ENCODE measurements at regions not wholly inside any gene's neighbourhood (a gene's known extent, or its start where the extent isn't known, plus 50 kb on each side); places are given as distances from the start of the nearest gene placed in this dataset.

DNA sequence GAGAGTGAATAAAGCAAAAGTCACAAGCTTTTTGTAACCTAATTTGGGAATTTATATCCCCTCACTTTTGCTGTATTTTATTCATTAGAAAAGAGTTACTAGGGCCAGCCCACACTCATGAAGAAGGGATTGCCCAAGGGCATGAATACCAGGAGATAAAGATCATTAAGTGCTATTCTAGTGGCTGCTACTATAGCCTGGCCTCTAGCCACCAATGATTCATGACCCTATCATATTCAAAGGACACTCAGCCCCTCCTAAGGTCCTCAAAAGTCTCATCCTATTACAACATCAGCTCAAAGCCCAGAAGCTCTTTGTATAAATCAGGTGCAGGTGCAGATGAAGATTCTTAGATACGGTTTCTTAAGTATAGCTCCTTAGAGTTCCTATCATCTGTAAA lies 518.1 kb downstream of the TRHDE start:
- H3K4me3 Mint-ChIP-seq: no peak overlapping the region
- no peaks in the 10 kb centered on the region for H3K4me1 Mint-ChIP-seq
- ChIA-PET CTCF (no interaction called here), POLR2A (no interaction called here)
- Histone ChIP-seq H3K27ac (ENCODE audit: low read length) (no peak overlapping the region), H3K4me3 (ENCODE audit: control insufficient read depth in 1 of 2, extremely low read depth in 1 of 2, low read length in 1 of 2) (no peak overlapping the region), H3K27me3 (replicated peaks in 1 of 2; ENCODE audit: control insufficient read depth in 2 of 2, extremely low read depth in 1 of 2, insufficient read depth in 2 of 2, low read length in 1 of 2) (no peaks in the 10 kb centered on the region), H3K36me3 (ENCODE audit: control insufficient read depth in 2 of 2, extremely low read depth in 1 of 2, insufficient read depth in 1 of 2, low read length in 1 of 2) (no peaks in the 10 kb centered on the region), H3K9me3 (no peaks in the 10 kb centered on the region), H3K4me1 (ENCODE audit: control insufficient read depth in 1 of 2, extremely low read depth in 1 of 2, insufficient read depth in 2 of 2, low read length in 2 of 2) (no peaks in the 10 kb centered on the region)
- WGBS (ENCODE audit: insufficient coverage): no CpG with 5 or more reads among the region's 1 CpG
- ATAC-seq (replicated peaks in 1 of 4) (no peak), DNase-seq (no peak)
- H3K9me3 Mint-ChIP-seq: peaks cover 7 to 22% (median 10%) of the 10 kb centered on the region in 3 donors
- no peaks in the 10 kb centered on the region for H3K36me3 Mint-ChIP-seq
- H3K27me3 Mint-ChIP-seq: no peaks in the 10 kb centered on the region
- H3K27ac Mint-ChIP-seq: no peak overlapping the region

DNA sequence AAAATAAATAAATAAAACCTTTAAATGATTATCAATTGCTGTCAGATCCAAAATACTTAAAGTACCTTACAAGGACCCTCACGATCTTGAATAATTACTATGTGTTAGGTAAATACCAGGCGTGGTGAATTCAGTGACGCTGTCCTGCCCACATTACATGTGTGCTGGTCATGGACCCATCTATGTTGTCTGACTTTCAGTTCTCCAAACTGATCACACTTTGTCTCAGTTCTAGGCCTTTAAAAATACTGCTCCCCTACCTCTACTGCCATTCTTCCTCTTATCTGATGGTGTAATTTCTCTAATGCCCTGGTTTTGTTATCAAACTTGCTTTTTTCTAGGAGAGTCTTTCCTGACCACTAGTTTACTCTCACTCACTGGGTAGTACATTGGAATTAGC lies 520.7 kb downstream of the TRHDE start:
- H3K27ac Mint-ChIP-seq: no peak overlapping the region
- H3K4me3 Mint-ChIP-seq: no peak overlapping the region
- WGBS (ENCODE audit: insufficient coverage): no CpG with 5 or more reads among the region's 3 CpGs
- Histone ChIP-seq H3K4me3 (ENCODE audit: control insufficient read depth in 1 of 2, extremely low read depth in 1 of 2, low read length in 1 of 2) (no peak overlapping the region), H3K36me3 (ENCODE audit: control insufficient read depth in 2 of 2, extremely low read depth in 1 of 2, insufficient read depth in 1 of 2, low read length in 1 of 2) (no peaks in the 10 kb centered on the region), H3K27me3 (replicated peaks in 1 of 2; ENCODE audit: control insufficient read depth in 2 of 2, extremely low read depth in 1 of 2, insufficient read depth in 2 of 2, low read length in 1 of 2) (no peaks in the 10 kb centered on the region), H3K27ac (ENCODE audit: low read length) (no peak overlapping the region), H3K9me3 (no peaks in the 10 kb centered on the region), H3K4me1 (ENCODE audit: control insufficient read depth in 1 of 2, extremely low read depth in 1 of 2, insufficient read depth in 2 of 2, low read length in 2 of 2) (no peaks in the 10 kb centered on the region)
- H3K9me3 Mint-ChIP-seq: peaks cover 11 to 34% (median 16%) of the 10 kb centered on the region in 3 donors
- DNase-seq (no peak), ATAC-seq (replicated peaks in 1 of 4) (no peak)
- ChIA-PET CTCF (no interaction called here), POLR2A (no interaction called here)
- no peaks in the 10 kb centered on the region for H3K27me3 Mint-ChIP-seq
- no peaks in the 10 kb centered on the region for H3K4me1 Mint-ChIP-seq
- no peaks in the 10 kb centered on the region for H3K36me3 Mint-ChIP-seq

DNA sequence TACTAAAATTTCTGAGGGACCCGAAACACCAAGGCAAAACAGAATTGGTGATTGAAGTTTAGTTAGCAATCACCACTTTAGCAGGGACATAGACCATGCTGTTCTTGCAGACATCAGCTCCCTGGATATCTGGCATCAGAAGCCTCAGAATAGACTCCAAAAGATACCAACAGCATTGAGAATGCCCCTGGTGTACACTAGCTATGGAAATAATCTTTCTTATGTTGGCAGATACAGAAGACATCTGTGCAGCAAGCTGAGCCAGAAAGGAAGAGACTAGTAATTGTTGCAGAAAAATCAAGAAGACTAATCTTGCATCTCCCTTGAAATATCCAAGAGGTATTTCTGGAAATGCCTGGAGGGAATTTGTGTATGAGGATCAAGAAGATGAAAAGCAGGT lies 521.6 kb downstream of the TRHDE start:
- no peaks in the 10 kb centered on the region for H3K4me1 Mint-ChIP-seq
- no peaks in the 10 kb centered on the region for H3K4me1 ChIP-seq (ENCODE audit: control insufficient read depth in 1 of 2, extremely low read depth in 1 of 2, insufficient read depth in 2 of 2, low read length in 2 of 2)
- no CpG with 5 or more reads among the region's 1 CpG for WGBS (ENCODE audit: insufficient coverage)
- H3K36me3 Mint-ChIP-seq: no peaks in the 10 kb centered on the region
- no peak overlapping the region for H3K4me3 ChIP-seq (ENCODE audit: control insufficient read depth in 1 of 2, extremely low read depth in 1 of 2, low read length in 1 of 2)
- ATAC-seq (replicated peaks in 1 of 4): no peak
- peaks cover 11 to 37% (median 16%) of the 10 kb centered on the region in 3 donors for H3K9me3 Mint-ChIP-seq
- H3K27me3 ChIP-seq (replicated peaks in 1 of 2; ENCODE audit: control insufficient read depth in 2 of 2, extremely low read depth in 1 of 2, insufficient read depth in 2 of 2, low read length in 1 of 2): no peaks in the 10 kb centered on the region
- no peak for DNase-seq
- no peak overlapping the region for H3K27ac ChIP-seq (ENCODE audit: low read length)
- H3K27ac Mint-ChIP-seq: no peak overlapping the region
- H3K27me3 Mint-ChIP-seq: no peaks in the 10 kb centered on the region
- H3K36me3 ChIP-seq (ENCODE audit: control insufficient read depth in 2 of 2, extremely low read depth in 1 of 2, insufficient read depth in 1 of 2, low read length in 1 of 2): no peaks in the 10 kb centered on the region
- no peak overlapping the region for H3K4me3 Mint-ChIP-seq
- ChIA-PET CTCF (no interaction called here), POLR2A (no interaction called here)
- no peaks in the 10 kb centered on the region for H3K9me3 ChIP-seq

DNA sequence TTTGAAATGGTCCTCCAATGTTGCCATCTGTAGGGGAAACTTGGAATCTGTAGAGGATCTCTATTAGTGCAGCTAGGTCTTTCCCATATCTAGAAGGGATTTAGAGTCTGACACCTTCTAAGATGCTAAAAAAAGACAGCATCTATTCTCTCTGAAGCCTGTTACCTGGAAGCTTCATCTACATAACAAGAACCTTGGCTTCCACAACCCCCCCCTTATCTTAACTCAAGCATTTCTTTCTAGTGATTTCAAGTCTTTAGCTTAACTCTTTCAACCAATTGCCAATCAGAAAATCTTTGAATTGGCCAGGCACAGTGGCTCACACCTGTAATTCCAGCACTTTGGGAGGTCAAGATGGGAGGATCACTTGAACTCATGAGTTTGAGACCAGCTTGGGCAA lies 543.3 kb downstream of the TRHDE start:
- Mint-ChIP-seq H3K36me3 (no peaks in the 10 kb centered on the region), H3K9me3 (peaks cover 17 to 33% (median 29%) of the 10 kb centered on the region in 3 donors), H3K4me3 (no peak overlapping the region), H3K4me1 (no peaks in the 10 kb centered on the region), H3K27me3 (no peaks in the 10 kb centered on the region), H3K27ac (no peak overlapping the region)
- Histone ChIP-seq H3K9me3 (no peaks in the 10 kb centered on the region), H3K27ac (ENCODE audit: low read length) (no peak overlapping the region), H3K36me3 (ENCODE audit: control insufficient read depth in 2 of 2, extremely low read depth in 1 of 2, insufficient read depth in 1 of 2, low read length in 1 of 2) (no peaks in the 10 kb centered on the region), H3K4me3 (ENCODE audit: control insufficient read depth in 1 of 2, extremely low read depth in 1 of 2, low read length in 1 of 2) (no peak overlapping the region), H3K27me3 (replicated peaks in 1 of 2; ENCODE audit: control insufficient read depth in 2 of 2, extremely low read depth in 1 of 2, insufficient read depth in 2 of 2, low read length in 1 of 2) (no peaks in the 10 kb centered on the region), H3K4me1 (ENCODE audit: control insufficient read depth in 1 of 2, extremely low read depth in 1 of 2, insufficient read depth in 2 of 2, low read length in 2 of 2) (no peaks in the 10 kb centered on the region)
- ChIA-PET CTCF (no interaction called here), POLR2A (no interaction called here)
- no peak for DNase-seq
- no peak for ATAC-seq (replicated peaks in 1 of 4)

DNA sequence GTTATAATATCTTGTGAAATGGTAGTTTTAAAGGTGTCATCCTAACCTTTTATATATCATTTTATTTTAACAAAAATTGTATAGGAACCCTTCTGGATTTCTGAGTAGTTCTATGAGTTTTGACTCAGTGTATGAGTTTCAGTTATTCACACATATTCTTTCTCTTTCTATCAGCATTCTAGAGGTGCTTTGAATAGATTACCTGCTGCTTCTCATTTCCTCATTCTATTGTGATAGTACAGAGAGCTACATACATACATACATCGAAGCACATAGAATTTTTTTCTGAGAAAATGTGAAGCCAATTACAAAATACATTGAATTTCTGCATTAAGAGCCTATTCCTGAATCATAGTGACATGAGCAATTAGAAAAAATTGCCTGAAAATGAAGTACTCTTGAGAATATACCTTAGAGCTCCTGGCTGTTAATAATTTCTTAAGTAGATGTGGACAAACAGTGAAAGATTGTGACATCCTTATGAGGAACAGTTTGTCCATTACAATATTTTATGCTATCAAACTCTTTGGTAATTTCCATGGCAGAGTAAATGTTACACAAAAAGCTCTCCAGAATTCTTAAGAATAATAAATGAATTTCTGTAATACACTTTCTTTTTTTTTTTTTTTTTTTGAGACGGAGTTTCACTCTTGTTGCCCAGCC lies 556.6 kb downstream of the TRHDE start:
- no peak overlapping the region for H3K4me3 ChIP-seq (ENCODE audit: control insufficient read depth in 1 of 2, extremely low read depth in 1 of 2, low read length in 1 of 2)
- H3K27ac Mint-ChIP-seq: no peak overlapping the region
- CTCF ChIA-PET: no interaction called here
- H3K36me3 Mint-ChIP-seq: no peaks in the 10 kb centered on the region
- no peak overlapping the region for H3K27ac ChIP-seq (ENCODE audit: low read length)
- no CpG with 5 or more reads among the region's 2 CpGs for WGBS (ENCODE audit: insufficient coverage)
- H3K4me1 ChIP-seq (ENCODE audit: control insufficient read depth in 1 of 2, extremely low read depth in 1 of 2, insufficient read depth in 2 of 2, low read length in 2 of 2): no peaks in the 10 kb centered on the region
- peaks cover 3 to 11% (median 10%) of the 10 kb centered on the region in 3 donors for H3K9me3 Mint-ChIP-seq
- no peak for DNase-seq
- POLR2A ChIA-PET: no interaction called here
- no peak for ATAC-seq (replicated peaks in 1 of 4)
- no peaks in the 10 kb centered on the region for H3K4me1 Mint-ChIP-seq
- H3K4me3 Mint-ChIP-seq: no peak overlapping the region
- no peaks in the 10 kb centered on the region for H3K27me3 Mint-ChIP-seq
- no peaks in the 10 kb centered on the region for H3K27me3 ChIP-seq (replicated peaks in 1 of 2; ENCODE audit: control insufficient read depth in 2 of 2, extremely low read depth in 1 of 2, insufficient read depth in 2 of 2, low read length in 1 of 2)
- H3K36me3 ChIP-seq (ENCODE audit: control insufficient read depth in 2 of 2, extremely low read depth in 1 of 2, insufficient read depth in 1 of 2, low read length in 1 of 2): no peaks in the 10 kb centered on the region
- H3K9me3 ChIP-seq: no peaks in the 10 kb centered on the region

DNA sequence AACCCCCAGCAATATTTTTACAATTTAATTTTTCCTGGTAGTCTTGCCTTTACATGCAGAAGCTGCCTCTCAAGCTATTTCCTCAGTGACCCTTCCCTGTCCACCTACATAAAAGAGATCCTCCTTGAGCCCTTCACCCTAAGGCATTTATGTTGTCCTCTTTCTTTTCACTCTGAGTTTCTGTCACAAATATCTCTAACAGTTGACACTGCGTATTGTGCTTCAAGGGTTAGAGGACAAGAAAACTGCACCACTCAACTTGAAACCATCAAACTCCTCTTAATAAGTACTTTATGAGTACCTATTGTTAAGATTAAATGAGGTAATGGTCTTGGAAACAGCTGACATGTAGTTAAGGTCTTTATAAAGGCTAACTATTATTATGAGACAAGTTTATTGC lies 557.7 kb downstream of the TRHDE start:
- ATAC-seq (replicated peaks in 1 of 4) (no peak), DNase-seq (no peak)
- H3K4me1 Mint-ChIP-seq: no peaks in the 10 kb centered on the region
- H3K27me3 Mint-ChIP-seq: no peaks in the 10 kb centered on the region
- Histone ChIP-seq H3K27ac (ENCODE audit: low read length) (no peak overlapping the region), H3K4me1 (ENCODE audit: control insufficient read depth in 1 of 2, extremely low read depth in 1 of 2, insufficient read depth in 2 of 2, low read length in 2 of 2) (no peaks in the 10 kb centered on the region), H3K4me3 (ENCODE audit: control insufficient read depth in 1 of 2, extremely low read depth in 1 of 2, low read length in 1 of 2) (no peak overlapping the region), H3K9me3 (no peaks in the 10 kb centered on the region), H3K36me3 (ENCODE audit: control insufficient read depth in 2 of 2, extremely low read depth in 1 of 2, insufficient read depth in 1 of 2, low read length in 1 of 2) (no peaks in the 10 kb centered on the region), H3K27me3 (replicated peaks in 1 of 2; ENCODE audit: control insufficient read depth in 2 of 2, extremely low read depth in 1 of 2, insufficient read depth in 2 of 2, low read length in 1 of 2) (no peaks in the 10 kb centered on the region)
- H3K4me3 Mint-ChIP-seq: no peak overlapping the region
- no peaks in the 10 kb centered on the region for H3K36me3 Mint-ChIP-seq
- CTCF ChIA-PET: no interaction called here
- POLR2A ChIA-PET: no interaction called here
- H3K9me3 Mint-ChIP-seq: peaks cover 3 to 10% (median 8%) of the 10 kb centered on the region in 3 donors
- no CpG with 5 or more reads among the region's 1 CpG for WGBS (ENCODE audit: insufficient coverage)
- H3K27ac Mint-ChIP-seq: no peak overlapping the region

DNA sequence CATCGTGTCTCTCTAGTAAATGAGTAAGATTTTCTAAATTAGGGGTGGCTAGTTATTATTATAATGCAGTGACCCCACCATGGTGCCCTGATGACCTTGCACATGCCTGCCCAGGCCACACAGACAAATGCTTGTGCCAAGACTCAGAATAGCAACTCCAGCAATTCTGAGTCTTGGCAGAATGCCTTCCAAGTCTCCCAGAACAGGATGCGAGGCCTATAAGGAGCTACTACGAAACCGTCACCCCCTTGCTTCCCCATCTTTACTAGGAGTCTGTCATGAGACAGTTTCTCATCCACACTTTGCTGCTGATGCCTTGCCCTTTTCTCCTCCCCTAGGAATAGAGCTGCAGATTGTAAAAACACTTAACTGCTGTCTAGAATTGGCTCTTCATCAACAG lies 559.9 kb downstream of the TRHDE start:
- DNase-seq: no peak
- POLR2A ChIA-PET: interaction anchor here in 1 of 2 donors (0.6 kb wide), 1 partner anchor 22 kb away, joined by 3 read pairs; no protein-coding TSS in a partner anchor
- Histone ChIP-seq H3K27me3 (replicated peaks in 1 of 2; ENCODE audit: control insufficient read depth in 2 of 2, extremely low read depth in 1 of 2, insufficient read depth in 2 of 2, low read length in 1 of 2) (no peaks in the 10 kb centered on the region), H3K4me3 (ENCODE audit: control insufficient read depth in 1 of 2, extremely low read depth in 1 of 2, low read length in 1 of 2) (no peak overlapping the region), H3K27ac (ENCODE audit: low read length) (no peak overlapping the region), H3K4me1 (ENCODE audit: control insufficient read depth in 1 of 2, extremely low read depth in 1 of 2, insufficient read depth in 2 of 2, low read length in 2 of 2) (no peaks in the 10 kb centered on the region), H3K36me3 (ENCODE audit: control insufficient read depth in 2 of 2, extremely low read depth in 1 of 2, insufficient read depth in 1 of 2, low read length in 1 of 2) (no peaks in the 10 kb centered on the region), H3K9me3 (no peaks in the 10 kb centered on the region)
- WGBS (ENCODE audit: insufficient coverage): 85% methylated on average over 4 of the region's 4 CpGs
- Mint-ChIP-seq H3K36me3 (no peaks in the 10 kb centered on the region), H3K4me1 (no peaks in the 10 kb centered on the region), H3K27ac (no peak overlapping the region), H3K27me3 (no peaks in the 10 kb centered on the region), H3K4me3 (no peak overlapping the region), H3K9me3 (peaks cover 0 to 3% (median 3%) of the 10 kb centered on the region in 3 donors)
- ATAC-seq (replicated peaks in 1 of 4): no peak
- CTCF ChIA-PET: no interaction called here

All from T-cell (primary cell).